ENCODE measurements at regions not wholly inside any gene's neighbourhood (a gene's known extent, or its start where the extent isn't known, plus 50 kb on each side); places are given as distances from the start of the nearest gene placed in this dataset.

DNA sequence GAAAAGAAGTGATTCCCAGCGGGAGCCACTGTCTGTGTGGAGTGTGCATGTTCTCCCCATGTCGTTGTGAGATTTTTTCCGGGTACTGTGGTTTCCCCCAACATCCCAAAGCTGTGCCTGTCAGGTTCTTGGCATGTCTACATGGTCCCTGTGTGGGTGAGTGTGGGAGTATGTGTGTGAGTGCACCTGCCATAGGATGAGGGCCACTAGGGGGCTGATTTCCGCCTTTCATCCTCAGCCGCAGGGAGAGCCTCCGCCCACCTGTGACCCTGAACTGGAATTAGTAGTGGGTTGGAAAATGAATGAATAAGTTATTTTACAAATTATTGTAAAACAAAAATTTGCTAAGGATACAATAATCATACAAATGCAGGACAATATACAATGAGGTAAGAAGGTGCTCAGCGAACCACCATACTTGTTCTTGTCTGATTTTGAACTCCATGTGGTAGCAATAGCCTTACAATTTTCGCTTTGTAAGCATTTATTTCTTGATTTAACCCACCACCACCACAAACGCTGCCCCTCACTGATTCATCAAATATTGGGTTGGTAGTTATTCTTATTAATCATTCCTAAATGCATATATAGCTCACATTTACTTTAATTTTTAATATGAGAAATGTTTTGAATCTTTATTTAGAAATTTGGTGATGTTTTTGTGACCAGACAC is 641.2 kb upstream of the VSTM2A start:
- BruUV-seq (replicated peaks) = no TSS peak
- Histone ChIP-seq H3K27me3 (ENCODE audit: control insufficient read depth, insufficient read depth, low read length) (no peaks in the 10 kb centered on the region), H3K9me3 (ENCODE audit: control insufficient read depth, insufficient read depth, low read depth, low read length) (no peaks in the 10 kb centered on the region), H3K27ac (ENCODE audit: low read length) (no peak overlapping the region), H3K36me3 (ENCODE audit: control insufficient read depth, insufficient read depth, low read length) (no peaks in the 10 kb centered on the region), H3K4me1 (ENCODE audit: control insufficient read depth, insufficient read depth, low read length) (no peaks in the 10 kb centered on the region), H3K4me3 (ENCODE audit: low read depth in 2 of 2, low read length in 2 of 2) (no peak overlapping the region)
- CTCF ChIA-PET = no interaction called here
- no peak for DNase-seq (ENCODE audit: low read depth, low spot score)
- intact Hi-C loops (cut with micrococcal nuclease; ENCODE audit: unreplicated experiment) = no loop called here
- POLR2A ChIA-PET = no interaction called here
- in situ Hi-C loops (cut with HindIII; ENCODE audit: low pct_unique_long_range_greater_than_20kb, low sequenced_read_pairs) = no loop called here
- TF ChIP-seq POLR2AphosphoS5 (IDR thresholded peaks at IDR 0.05; ENCODE audit: low read depth, low read length) (no peak), SIN3A (IDR thresholded peaks at IDR 0.05; ENCODE audit: borderline replicate concordance, insufficient read depth, low read depth, low read length) (no peak)
- ATAC-seq = no peak

DNA sequence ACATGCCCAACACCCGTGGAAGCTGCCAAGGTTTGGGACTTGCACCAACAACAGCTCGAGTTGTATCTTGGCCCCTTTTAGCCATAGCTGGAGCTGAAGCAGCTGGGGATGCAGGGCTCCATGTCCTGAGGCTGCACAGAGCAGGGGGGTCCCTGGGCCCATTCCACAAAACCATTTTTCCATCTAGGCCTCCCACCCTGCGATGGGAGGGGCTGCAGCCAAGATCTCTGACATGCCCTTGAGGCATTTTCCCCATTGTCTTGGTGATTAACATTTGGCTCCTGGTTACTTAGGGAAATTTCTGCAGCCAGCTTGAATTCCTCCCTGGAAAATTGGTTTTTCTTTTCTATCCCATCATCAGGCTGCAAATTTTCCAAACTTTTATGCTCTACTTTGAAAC is 637.8 kb upstream of the VSTM2A start:
- Histone ChIP-seq H3K4me3 (ENCODE audit: low read depth in 2 of 2, low read length in 2 of 2) (no peak overlapping the region), H3K36me3 (ENCODE audit: control insufficient read depth, insufficient read depth, low read length) (no peaks in the 10 kb centered on the region), H3K4me1 (ENCODE audit: control insufficient read depth, insufficient read depth, low read length) (no peaks in the 10 kb centered on the region), H3K9me3 (ENCODE audit: control insufficient read depth, insufficient read depth, low read depth, low read length) (no peaks in the 10 kb centered on the region), H3K27me3 (ENCODE audit: control insufficient read depth, insufficient read depth, low read length) (no peaks in the 10 kb centered on the region), H3K27ac (ENCODE audit: low read length) (no peak overlapping the region)
- intact Hi-C loops (cut with micrococcal nuclease; ENCODE audit: unreplicated experiment) (no loop called here), in situ Hi-C loops (cut with HindIII; ENCODE audit: low pct_unique_long_range_greater_than_20kb, low sequenced_read_pairs) (no loop called here)
- ATAC-seq (no peak), DNase-seq (ENCODE audit: low read depth, low spot score) (no peak)
- CTCF ChIA-PET = no interaction called here
- no TSS peak for BruUV-seq (replicated peaks)
- TF ChIP-seq, protein P1, sequence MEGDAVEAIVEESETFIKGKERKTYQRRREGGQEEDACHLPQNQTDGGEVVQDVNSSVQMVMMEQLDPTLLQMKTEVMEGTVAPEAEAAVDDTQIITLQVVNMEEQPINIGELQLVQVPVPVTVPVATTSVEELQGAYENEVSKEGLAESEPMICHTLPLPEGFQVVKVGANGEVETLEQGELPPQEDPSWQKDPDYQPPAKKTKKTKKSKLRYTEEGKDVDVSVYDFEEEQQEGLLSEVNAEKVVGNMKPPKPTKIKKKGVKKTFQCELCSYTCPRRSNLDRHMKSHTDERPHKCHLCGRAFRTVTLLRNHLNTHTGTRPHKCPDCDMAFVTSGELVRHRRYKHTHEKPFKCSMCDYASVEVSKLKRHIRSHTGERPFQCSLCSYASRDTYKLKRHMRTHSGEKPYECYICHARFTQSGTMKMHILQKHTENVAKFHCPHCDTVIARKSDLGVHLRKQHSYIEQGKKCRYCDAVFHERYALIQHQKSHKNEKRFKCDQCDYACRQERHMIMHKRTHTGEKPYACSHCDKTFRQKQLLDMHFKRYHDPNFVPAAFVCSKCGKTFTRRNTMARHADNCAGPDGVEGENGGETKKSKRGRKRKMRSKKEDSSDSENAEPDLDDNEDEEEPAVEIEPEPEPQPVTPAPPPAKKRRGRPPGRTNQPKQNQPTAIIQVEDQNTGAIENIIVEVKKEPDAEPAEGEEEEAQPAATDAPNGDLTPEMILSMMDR (IDR thresholded peaks at IDR 0.05) = no peak
- no peak for TF ChIP-seq POLR2AphosphoS5 (IDR thresholded peaks at IDR 0.05; ENCODE audit: low read depth, low read length)
- TF ChIP-seq SIN3A (IDR thresholded peaks at IDR 0.05; ENCODE audit: borderline replicate concordance, insufficient read depth, low read depth, low read length) = no peak
- TF ChIP-seq TCF7L2 (IDR thresholded peaks at IDR 0.05; ENCODE audit: low read depth, low read length) = no peak
- TF ChIP-seq, protein P2, sequence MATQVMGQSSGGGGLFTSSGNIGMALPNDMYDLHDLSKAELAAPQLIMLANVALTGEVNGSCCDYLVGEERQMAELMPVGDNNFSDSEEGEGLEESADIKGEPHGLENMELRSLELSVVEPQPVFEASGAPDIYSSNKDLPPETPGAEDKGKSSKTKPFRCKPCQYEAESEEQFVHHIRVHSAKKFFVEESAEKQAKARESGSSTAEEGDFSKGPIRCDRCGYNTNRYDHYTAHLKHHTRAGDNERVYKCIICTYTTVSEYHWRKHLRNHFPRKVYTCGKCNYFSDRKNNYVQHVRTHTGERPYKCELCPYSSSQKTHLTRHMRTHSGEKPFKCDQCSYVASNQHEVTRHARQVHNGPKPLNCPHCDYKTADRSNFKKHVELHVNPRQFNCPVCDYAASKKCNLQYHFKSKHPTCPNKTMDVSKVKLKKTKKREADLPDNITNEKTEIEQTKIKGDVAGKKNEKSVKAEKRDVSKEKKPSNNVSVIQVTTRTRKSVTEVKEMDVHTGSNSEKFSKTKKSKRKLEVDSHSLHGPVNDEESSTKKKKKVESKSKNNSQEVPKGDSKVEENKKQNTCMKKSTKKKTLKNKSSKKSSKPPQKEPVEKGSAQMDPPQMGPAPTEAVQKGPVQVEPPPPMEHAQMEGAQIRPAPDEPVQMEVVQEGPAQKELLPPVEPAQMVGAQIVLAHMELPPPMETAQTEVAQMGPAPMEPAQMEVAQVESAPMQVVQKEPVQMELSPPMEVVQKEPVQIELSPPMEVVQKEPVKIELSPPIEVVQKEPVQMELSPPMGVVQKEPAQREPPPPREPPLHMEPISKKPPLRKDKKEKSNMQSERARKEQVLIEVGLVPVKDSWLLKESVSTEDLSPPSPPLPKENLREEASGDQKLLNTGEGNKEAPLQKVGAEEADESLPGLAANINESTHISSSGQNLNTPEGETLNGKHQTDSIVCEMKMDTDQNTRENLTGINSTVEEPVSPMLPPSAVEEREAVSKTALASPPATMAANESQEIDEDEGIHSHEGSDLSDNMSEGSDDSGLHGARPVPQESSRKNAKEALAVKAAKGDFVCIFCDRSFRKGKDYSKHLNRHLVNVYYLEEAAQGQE (IDR thresholded peaks at IDR 0.05; ENCODE audit: insufficient read depth in 1 of 2, low read depth in 2 of 2, low read length in 1 of 2) = no peak
- POLR2A ChIA-PET = no interaction called here

DNA sequence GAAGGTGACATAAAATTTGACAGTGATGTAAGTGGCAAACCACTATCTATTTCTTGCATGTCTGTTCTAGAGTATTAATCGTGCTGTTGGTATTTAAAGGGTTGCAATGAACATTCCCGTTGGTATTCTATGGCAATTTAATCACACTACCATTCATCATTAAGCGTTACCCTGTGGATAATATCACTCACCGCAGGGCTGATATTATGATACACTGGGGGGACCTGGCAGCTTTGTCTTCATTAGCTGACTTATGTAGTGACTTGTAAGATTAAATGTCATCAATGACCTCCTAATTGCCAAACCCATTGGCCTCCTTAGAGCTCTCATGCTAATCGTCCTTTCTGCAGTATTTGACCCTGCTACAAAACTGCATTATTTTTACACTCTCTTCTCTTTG is 624.5 kb upstream of the VSTM2A start:
- BruUV-seq (replicated peaks) = no TSS peak
- Histone ChIP-seq H3K9me3 (ENCODE audit: control insufficient read depth, insufficient read depth, low read depth, low read length) (peaks cover 7% of the 10 kb centered on the region; the same call in 1 of the 2 replicates), H3K27me3 (ENCODE audit: control insufficient read depth, insufficient read depth, low read length) (no peaks in the 10 kb centered on the region), H3K4me1 (ENCODE audit: control insufficient read depth, insufficient read depth, low read length) (no peaks in the 10 kb centered on the region), H3K27ac (ENCODE audit: low read length) (no peak overlapping the region), H3K36me3 (ENCODE audit: control insufficient read depth, insufficient read depth, low read length) (no peaks in the 10 kb centered on the region), H3K4me3 (ENCODE audit: low read depth in 2 of 2, low read length in 2 of 2) (no peak overlapping the region)
- CTCF ChIA-PET = no interaction called here
- DNase-seq (ENCODE audit: low read depth, low spot score) (no peak), ATAC-seq (no peak)
- intact Hi-C loops (cut with micrococcal nuclease; ENCODE audit: unreplicated experiment) = no loop called here
- in situ Hi-C loops (cut with HindIII; ENCODE audit: low pct_unique_long_range_greater_than_20kb, low sequenced_read_pairs) = no loop called here
- POLR2A ChIA-PET = no interaction called here
- TF ChIP-seq, protein P1 (IDR thresholded peaks at IDR 0.05) = no peak
- TF ChIP-seq, protein P2 (IDR thresholded peaks at IDR 0.05; ENCODE audit: insufficient read depth in 1 of 2, low read depth in 2 of 2, low read length in 1 of 2) = no peak
- TF ChIP-seq POLR2AphosphoS5 (IDR thresholded peaks at IDR 0.05; ENCODE audit: low read depth, low read length) = no peak
- TF ChIP-seq TCF7L2 (IDR thresholded peaks at IDR 0.05; ENCODE audit: low read depth, low read length) = no peak
- TF ChIP-seq SIN3A (IDR thresholded peaks at IDR 0.05; ENCODE audit: borderline replicate concordance, insufficient read depth, low read depth, low read length) = no peak
